Breast epithelium (tissue), 3 donors: ENCODE measurements at regions not wholly inside any gene's neighbourhood (a gene's known extent, or its start where the extent isn't known, plus 50 kb on each side); places are given as distances from the start of the nearest gene placed in this dataset.

Experiments used
- CTCF ChIP-seq, 3 donors: fragments of 450-650 bp; IDR thresholded peaks; one replicate each; pipeline ENCODE4 v1.5.1; 2016 to 2017; ENCODE audit warnings: antibody characterized with exemption in 3 of 3, mild to moderate bottlenecking in 3 of 3, moderate library complexity in 3 of 3
- POLR2A ChIP-seq: fragments of 450-650 bp; IDR thresholded peaks from one replicate; pipeline ENCODE4 v1.6.1; 2016; ENCODE audit warnings: antibody characterized with exemption, mild to moderate bottlenecking, moderate library complexity
- POLR2AphosphoS5 ChIP-seq, 3 donors: sonication (generic); formaldehyde crosslinking; IDR thresholded peaks; one replicate each; pipeline ENCODE4 v1.6.1; 2017; ENCODE audit warnings: antibody characterized with exemption in 3 of 3

GRCh38 chr17:59494757-59495368, 70.5 kb upstream of the DHX40 start:
- TF ChIP-seq POLR2A: no peak
- TF ChIP-seq CTCF (IDR thresholded peaks at IDR 0.05): no peak
- TF ChIP-seq POLR2AphosphoS5 (IDR thresholded peaks at IDR 0.05): no peak
